ENCODE measurements at regions not wholly inside any gene's neighbourhood (a gene's known extent, or its start where the extent isn't known, plus 50 kb on each side); places are given as distances from the start of the nearest gene placed in this dataset.
A peak's percentile ranks its signal among the peaks of the same experiment; 100 is the strongest.

- no peak overlapping the region for H3K4me3 ChIP-seq (ENCODE audit: low read depth, low read length)
- TF ChIP-seq, protein P1, sequence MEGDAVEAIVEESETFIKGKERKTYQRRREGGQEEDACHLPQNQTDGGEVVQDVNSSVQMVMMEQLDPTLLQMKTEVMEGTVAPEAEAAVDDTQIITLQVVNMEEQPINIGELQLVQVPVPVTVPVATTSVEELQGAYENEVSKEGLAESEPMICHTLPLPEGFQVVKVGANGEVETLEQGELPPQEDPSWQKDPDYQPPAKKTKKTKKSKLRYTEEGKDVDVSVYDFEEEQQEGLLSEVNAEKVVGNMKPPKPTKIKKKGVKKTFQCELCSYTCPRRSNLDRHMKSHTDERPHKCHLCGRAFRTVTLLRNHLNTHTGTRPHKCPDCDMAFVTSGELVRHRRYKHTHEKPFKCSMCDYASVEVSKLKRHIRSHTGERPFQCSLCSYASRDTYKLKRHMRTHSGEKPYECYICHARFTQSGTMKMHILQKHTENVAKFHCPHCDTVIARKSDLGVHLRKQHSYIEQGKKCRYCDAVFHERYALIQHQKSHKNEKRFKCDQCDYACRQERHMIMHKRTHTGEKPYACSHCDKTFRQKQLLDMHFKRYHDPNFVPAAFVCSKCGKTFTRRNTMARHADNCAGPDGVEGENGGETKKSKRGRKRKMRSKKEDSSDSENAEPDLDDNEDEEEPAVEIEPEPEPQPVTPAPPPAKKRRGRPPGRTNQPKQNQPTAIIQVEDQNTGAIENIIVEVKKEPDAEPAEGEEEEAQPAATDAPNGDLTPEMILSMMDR (IDR thresholded peaks at IDR 0.05; ENCODE audit: low read depth, low read length), result no peak
- no peak for TF ChIP-seq MYC (IDR thresholded peaks at IDR 0.05; ENCODE audit: low read depth, low read length)
- no peak for TF ChIP-seq POLR2A (IDR thresholded peaks at IDR 0.05; ENCODE audit: extremely low read depth, insufficient read length)
- TF ChIP-seq, protein P2, sequence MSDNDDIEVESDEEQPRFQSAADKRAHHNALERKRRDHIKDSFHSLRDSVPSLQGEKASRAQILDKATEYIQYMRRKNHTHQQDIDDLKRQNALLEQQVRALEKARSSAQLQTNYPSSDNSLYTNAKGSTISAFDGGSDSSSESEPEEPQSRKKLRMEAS (IDR thresholded peaks at IDR 0.05; ENCODE audit: low read depth, low read length), result no peak
- no peak for DNase-seq (ENCODE audit: low read depth)
These were observed 454.8 kb upstream of the KLF4 start for GRCh38 chr9:107944387-107944786.

DNA sequence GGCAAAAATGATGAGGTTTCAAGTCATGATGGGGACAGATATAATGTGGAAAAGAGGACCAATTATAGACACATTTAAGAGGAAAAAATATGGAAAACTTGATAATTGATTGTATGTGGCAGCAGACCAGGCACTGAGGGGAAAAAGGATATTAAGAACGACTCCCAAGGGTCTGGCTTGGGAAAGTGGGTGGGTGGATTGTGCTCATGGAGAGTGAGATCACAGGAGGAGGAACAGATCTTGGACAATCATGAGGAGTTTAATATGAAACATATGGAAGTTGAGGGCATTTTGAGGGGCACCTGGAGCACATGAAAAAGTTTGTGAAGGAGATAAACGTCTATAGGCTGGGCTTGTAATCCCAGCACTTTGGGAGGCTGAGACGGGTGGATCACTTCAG lies 454.3 kb upstream of the KLF4 start:
- DNase-seq (ENCODE audit: low read depth), result no peak
- TF ChIP-seq POLR2A (IDR thresholded peaks at IDR 0.05; ENCODE audit: extremely low read depth, insufficient read length), result no peak
- TF ChIP-seq MYC (IDR thresholded peaks at IDR 0.05; ENCODE audit: low read depth, low read length), result no peak
- TF ChIP-seq, protein P2 (IDR thresholded peaks at IDR 0.05; ENCODE audit: low read depth, low read length), result no peak
- TF ChIP-seq, protein P1 (IDR thresholded peaks at IDR 0.05; ENCODE audit: low read depth, low read length), result no peak
- H3K4me3 ChIP-seq (ENCODE audit: low read depth, low read length), result no peak overlapping the region

GRCh38 chr9:107942856-107943255 lies 453.3 kb upstream of the KLF4 start:
- no peak overlapping the region for H3K4me3 ChIP-seq (ENCODE audit: low read depth, low read length)
- peak; percentile 14 for DNase-seq (ENCODE audit: low read depth)
- TF ChIP-seq, protein P2 (IDR thresholded peaks at IDR 0.05; ENCODE audit: low read depth, low read length), result no peak
- TF ChIP-seq, protein P1 (IDR thresholded peaks at IDR 0.05; ENCODE audit: low read depth, low read length), result no peak
- TF ChIP-seq POLR2A (IDR thresholded peaks at IDR 0.05; ENCODE audit: extremely low read depth, insufficient read length), result no peak
- TF ChIP-seq MYC (IDR thresholded peaks at IDR 0.05; ENCODE audit: low read depth, low read length), result no peak

DNA sequence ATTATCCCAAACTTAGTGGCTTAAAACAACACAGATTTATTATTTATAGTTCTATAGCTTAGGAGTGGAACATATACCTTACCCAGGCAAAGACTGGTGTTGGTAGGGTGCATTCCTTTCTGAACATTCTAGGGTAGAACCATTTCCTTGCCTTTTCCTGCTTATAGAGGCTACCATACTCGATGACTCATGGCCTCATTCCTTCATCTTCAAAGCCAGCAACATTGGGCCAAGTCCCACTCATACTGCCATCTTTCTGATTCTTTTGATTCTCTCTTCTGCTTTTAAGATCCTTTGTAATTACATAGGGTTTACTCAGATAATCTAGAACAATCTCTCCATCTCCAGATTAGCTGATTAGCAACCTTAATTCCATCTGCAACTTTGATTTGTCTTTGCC lies 452.7 kb upstream of the KLF4 start:
- no peak for DNase-seq (ENCODE audit: low read depth)
- TF ChIP-seq, protein P2 (IDR thresholded peaks at IDR 0.05; ENCODE audit: low read depth, low read length), result no peak
- no peak for TF ChIP-seq POLR2A (IDR thresholded peaks at IDR 0.05; ENCODE audit: extremely low read depth, insufficient read length)
- TF ChIP-seq, protein P1 (IDR thresholded peaks at IDR 0.05; ENCODE audit: low read depth, low read length), result no peak
- TF ChIP-seq MYC (IDR thresholded peaks at IDR 0.05; ENCODE audit: low read depth, low read length), result no peak
- H3K4me3 ChIP-seq (ENCODE audit: low read depth, low read length), result no peak overlapping the region

DNA sequence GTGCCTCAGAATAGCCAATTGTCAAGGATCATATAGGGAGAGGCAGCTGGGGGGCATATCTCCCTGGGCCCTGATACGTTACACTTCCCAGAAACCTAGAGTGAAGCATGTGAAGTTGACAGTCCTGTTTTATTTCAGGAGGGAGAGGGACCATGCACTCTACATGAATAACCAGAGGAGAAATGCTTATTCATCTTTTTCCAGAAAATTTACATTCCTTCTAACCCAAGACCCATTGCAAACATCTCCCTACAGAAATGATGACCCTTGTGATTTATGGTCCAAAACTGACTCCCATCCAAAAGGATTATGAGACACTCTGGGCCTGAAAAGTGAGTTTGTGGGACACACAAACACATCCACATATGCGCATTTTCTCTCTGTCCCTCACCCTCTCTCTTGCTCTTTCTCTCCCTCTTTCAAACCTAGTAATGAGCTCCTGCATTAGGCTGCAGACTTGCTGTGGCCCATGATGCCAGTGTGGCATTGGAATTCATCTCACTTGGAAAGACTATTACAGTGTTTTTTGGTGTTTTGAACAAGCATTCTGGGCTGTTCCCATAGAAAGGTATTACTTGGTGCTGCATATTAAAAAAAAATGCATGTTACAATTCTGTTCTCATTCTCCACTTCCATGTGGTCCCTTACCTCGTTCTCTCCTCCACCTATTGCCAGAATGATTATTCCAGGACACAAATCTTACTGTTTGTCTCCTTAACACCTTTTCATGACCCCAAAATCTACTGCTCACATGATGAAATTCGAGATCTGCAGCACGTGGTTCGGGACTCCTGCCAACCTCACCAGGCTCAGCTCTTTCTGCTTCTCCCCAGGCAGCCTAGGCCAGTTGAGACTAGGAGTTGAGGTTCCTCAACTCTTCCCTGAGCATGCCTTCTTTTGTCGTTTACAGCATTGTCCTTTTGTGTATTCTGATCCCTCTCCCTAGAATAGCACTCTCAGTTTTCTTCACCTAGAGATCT lies 451.3 kb upstream of the KLF4 start:
- DNase-seq (ENCODE audit: low read depth), result no peak
- TF ChIP-seq, protein P2 (IDR thresholded peaks at IDR 0.05; ENCODE audit: low read depth, low read length), result no peak
- TF ChIP-seq POLR2A (IDR thresholded peaks at IDR 0.05; ENCODE audit: extremely low read depth, insufficient read length), result no peak
- TF ChIP-seq MYC (IDR thresholded peaks at IDR 0.05; ENCODE audit: low read depth, low read length), result no peak
- TF ChIP-seq, protein P1 (IDR thresholded peaks at IDR 0.05; ENCODE audit: low read depth, low read length), result no peak
- H3K4me3 ChIP-seq (ENCODE audit: low read depth, low read length), result no peak overlapping the region
